Gastrocnemius medialis (tissue), 4 donors: ENCODE measurements at regions not wholly inside any gene's neighbourhood (a gene's known extent, or its start where the extent isn't known, plus 50 kb on each side); places are given as distances from the start of the nearest gene placed in this dataset.

Source experiments
- ATAC-seq, 2 donors: fragments of 150-250 bp; one replicate each; pipeline ENCODE4 v1.9.1; 2016
- DNase-seq, 2 donors: peaks; one replicate each; pipeline ENCODE4 v3.0.0-alpha.2; 2019
- H3K27ac ChIP-seq, 4 donors: fragments of 200-600 bp; sonication (generic); 1 replicate in 1 of 4; 2 replicates in 3 of 4; pipeline ENCODE4 v1.5.1; 2016 to 2018; ENCODE audit warnings: mild to moderate bottlenecking in 2 of 4, moderate library complexity in 1 of 4
- H3K27me3 ChIP-seq, 3 donors: fragments of 200-600 bp; sonication (generic) in 2 of 3; 1 replicate in 1 of 3; 2 replicates in 2 of 3; pipeline versions ENCODE4 v1.5.1 to v1.6.0; 2016 to 2019; ENCODE audit warnings: mild to moderate bottlenecking in 1 of 3, moderate library complexity in 1 of 3
- H3K36me3 ChIP-seq, 2 donors: fragments of 200-600 bp; sonication (generic) in 1 of 2; one replicate each; pipeline ENCODE4 v1.5.1; 2017 to 2018
- H3K4me1 ChIP-seq, 2 donors: fragments of 200-600 bp; sonication (generic) in 1 of 2; one replicate each; pipeline ENCODE4 v1.5.1; 2016 to 2017; ENCODE audit warnings: mild to moderate bottlenecking in 2 of 2
- H3K4me3 ChIP-seq, 4 donors: fragments of 200-600 bp; sonication (generic) in 3 of 4; 1 replicate in 1 of 4; 2 replicates in 3 of 4; pipeline ENCODE4 v1.5.1; 2016 to 2019; ENCODE audit warnings: mild to moderate bottlenecking in 2 of 4
- H3K9me3 ChIP-seq, 3 donors: fragments of 200-600 bp; sonication (generic) in 2 of 3; 1 replicate in 1 of 3; 2 replicates in 2 of 3; pipeline ENCODE4 v1.5.1; 2016 to 2019
- POLR2A ChIP-seq, 2 donors: fragments of 450-650 bp; IDR thresholded peaks; one replicate each; pipeline ENCODE4 v1.6.1; 2017; ENCODE audit warnings: antibody characterized with exemption in 2 of 2, mild to moderate bottlenecking in 2 of 2, moderate library complexity in 2 of 2
- in situ Hi-C, 4 donors: fragments of 200-750 bp; cut with MboI; loops; one replicate each; pipeline versions ENCODE4 v1.15.0 to v1.8.0; 2017; ENCODE audit warnings: low sequenced_read_pairs in 4 of 4
- intact Hi-C: fragments of 100-400 bp; cut with DNase I; formaldehyde crosslinking; loops from one replicate; pipeline ENCODE4 v1.15.1; 2023; ENCODE audit warnings: low total_unique reads
- TF ChIP-seq, protein P1 (sequence below), 5 experiments: fragments of 450-650 bp in 3 of 5; fragments of 200-600 bp in 2 of 5; sonication (generic) in 2 of 5; IDR thresholded peaks in 4 of 5; conservative IDR thresholded peaks in 1 of 5; 1 replicate in 4 of 5; 2 replicates in 1 of 5; pipeline ENCODE4 v1.5.1; 2016 to 2019; ENCODE audit warnings: antibody characterized with exemption in 5 of 5, mild to moderate bottlenecking in 3 of 5, moderate library complexity in 3 of 5

DNA sequence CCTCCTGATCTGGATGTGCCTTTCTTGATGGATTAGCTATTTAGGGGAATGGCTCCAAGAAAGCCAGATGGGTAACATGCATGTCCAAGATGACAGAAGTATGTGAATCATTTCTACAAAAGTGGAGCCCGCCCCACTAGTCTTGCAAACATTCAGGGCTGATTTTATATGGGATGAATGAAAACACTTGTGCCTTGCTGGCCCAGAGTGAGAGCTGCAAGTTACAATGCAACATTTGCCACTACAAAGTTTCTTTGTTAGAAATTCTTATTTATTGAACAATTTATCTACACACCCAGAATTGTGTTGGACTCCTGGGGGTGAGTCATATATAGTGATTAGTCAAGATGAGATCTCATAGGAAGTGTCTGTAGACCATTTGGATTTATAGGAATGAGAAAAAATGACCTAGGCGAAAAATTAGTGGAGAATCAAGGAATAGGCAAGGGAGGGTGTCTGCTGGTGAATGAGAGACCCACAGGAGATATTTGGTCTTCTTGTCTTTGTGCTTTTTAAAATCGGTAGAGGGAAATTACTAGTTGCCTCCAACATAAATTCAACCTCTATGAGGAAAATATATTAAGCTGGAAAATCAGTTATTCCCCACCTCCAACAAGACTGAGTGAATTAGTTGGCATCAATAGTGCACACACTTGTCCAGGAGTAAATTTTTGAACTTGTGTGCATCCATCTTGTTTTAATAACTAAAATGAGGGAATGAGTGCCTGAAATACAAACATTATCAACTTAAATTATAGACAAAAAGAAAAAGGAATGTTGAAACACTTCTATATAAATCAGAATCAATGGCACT is 53.5 kb upstream of the DCBLD2 start:
- TF ChIP-seq, protein P1, sequence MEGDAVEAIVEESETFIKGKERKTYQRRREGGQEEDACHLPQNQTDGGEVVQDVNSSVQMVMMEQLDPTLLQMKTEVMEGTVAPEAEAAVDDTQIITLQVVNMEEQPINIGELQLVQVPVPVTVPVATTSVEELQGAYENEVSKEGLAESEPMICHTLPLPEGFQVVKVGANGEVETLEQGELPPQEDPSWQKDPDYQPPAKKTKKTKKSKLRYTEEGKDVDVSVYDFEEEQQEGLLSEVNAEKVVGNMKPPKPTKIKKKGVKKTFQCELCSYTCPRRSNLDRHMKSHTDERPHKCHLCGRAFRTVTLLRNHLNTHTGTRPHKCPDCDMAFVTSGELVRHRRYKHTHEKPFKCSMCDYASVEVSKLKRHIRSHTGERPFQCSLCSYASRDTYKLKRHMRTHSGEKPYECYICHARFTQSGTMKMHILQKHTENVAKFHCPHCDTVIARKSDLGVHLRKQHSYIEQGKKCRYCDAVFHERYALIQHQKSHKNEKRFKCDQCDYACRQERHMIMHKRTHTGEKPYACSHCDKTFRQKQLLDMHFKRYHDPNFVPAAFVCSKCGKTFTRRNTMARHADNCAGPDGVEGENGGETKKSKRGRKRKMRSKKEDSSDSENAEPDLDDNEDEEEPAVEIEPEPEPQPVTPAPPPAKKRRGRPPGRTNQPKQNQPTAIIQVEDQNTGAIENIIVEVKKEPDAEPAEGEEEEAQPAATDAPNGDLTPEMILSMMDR (IDR thresholded peaks at IDR 0.05 in 4 of 5, conservative IDR thresholded peaks at IDR 0.05 in 1 of 5): no peak
- TF ChIP-seq POLR2A (IDR thresholded peaks at IDR 0.05): no peak
- ATAC-seq: no peak
- H3K4me1 ChIP-seq: no peaks in the 10 kb centered on the region
- in situ Hi-C loops: no loop called here
- H3K36me3 ChIP-seq: no peaks in the 10 kb centered on the region
- H3K27me3 ChIP-seq: no peaks in the 10 kb centered on the region
- H3K4me3 ChIP-seq: no peak overlapping the region
- intact Hi-C loops: no loop called here
- no peak overlapping the region for H3K27ac ChIP-seq
- no peak for DNase-seq
- H3K9me3 ChIP-seq: no peaks in the 10 kb centered on the region

DNA sequence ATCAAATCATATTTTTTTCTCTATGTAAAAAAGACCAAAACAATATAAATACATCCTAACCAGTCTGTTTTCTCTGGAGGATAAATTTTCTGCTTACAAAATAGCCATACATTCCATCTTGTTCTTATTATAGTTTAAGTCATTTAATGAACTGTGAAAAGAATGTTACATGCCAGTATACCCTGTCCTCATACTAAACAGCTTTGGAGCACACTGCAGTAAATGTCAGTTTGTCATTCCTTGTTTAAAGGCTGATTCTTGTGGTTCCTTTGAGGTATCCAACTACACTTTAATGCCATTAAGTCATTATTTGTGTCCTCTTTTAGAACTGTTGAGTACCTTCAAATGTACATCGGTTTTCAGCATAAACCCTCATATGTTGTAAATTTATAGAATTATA is 52.7 kb upstream of the DCBLD2 start:
- no peak for ATAC-seq
- no peak overlapping the region for H3K27ac ChIP-seq
- no peaks in the 10 kb centered on the region for H3K36me3 ChIP-seq
- H3K9me3 ChIP-seq: no peaks in the 10 kb centered on the region
- no peak for DNase-seq
- no peaks in the 10 kb centered on the region for H3K4me1 ChIP-seq
- H3K27me3 ChIP-seq: no peaks in the 10 kb centered on the region
- intact Hi-C loops: no loop called here
- in situ Hi-C loops: no loop called here
- H3K4me3 ChIP-seq: no peak overlapping the region
- TF ChIP-seq, protein P1 (IDR thresholded peaks at IDR 0.05 in 4 of 5, conservative IDR thresholded peaks at IDR 0.05 in 1 of 5): no peak
- TF ChIP-seq POLR2A (IDR thresholded peaks at IDR 0.05): no peak

DNA sequence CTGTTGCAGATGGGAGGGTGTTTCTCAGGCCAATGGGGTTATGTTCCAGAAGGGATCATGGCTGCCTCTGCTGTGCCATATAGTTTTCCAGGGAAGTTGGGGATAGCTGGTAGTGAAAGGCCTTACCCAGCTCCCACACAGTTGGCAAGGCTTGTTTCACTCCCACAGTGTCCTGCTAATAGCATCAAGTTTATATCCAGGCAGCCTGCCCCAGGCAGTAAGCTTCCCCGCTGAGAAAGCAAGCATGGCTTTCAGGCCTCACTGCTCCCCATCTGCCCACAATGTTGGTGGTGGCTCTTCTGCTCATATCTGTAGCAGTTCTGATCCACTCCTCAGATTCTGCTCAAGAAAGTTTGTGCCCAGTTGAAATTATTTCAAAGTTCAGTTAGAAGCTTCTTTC is 50.9 kb upstream of the DCBLD2 start:
- DNase-seq (no peak), ATAC-seq (no peak)
- H3K4me3 ChIP-seq: no peak overlapping the region
- no peak overlapping the region for H3K27ac ChIP-seq
- TF ChIP-seq, protein P1 (IDR thresholded peaks at IDR 0.05 in 4 of 5, conservative IDR thresholded peaks at IDR 0.05 in 1 of 5): no peak
- no peak for TF ChIP-seq POLR2A (IDR thresholded peaks at IDR 0.05)
- no peaks in the 10 kb centered on the region for H3K4me1 ChIP-seq
- intact Hi-C loops (no loop called here), in situ Hi-C loops (no loop called here)
- H3K36me3 ChIP-seq: no peaks in the 10 kb centered on the region
- no peaks in the 10 kb centered on the region for H3K27me3 ChIP-seq
- H3K9me3 ChIP-seq: no peaks in the 10 kb centered on the region
